HFF-Myc (cell line): ENCODE measurements at regions not wholly inside any gene's neighbourhood (a gene's known extent, or its start where the extent isn't known, plus 50 kb on each side); places are given as distances from the start of the nearest gene placed in this dataset.

Experiments used
- DNase-seq: peaks from one replicate; pipeline ENCODE4 v3.0.0-alpha.2; 2011; ENCODE audit warnings: low read depth; ENCODE audit errors: extremely low read depth
- H3K4me3 ChIP-seq: replicated peaks from 2 replicates; pipeline ENCODE4 v1.5.1; 2011; ENCODE audit warnings: low read depth, mild to moderate bottlenecking, control low read depth, low read length
- TF ChIP-seq, protein P1 (sequence below): IDR thresholded peaks from 2 replicates; pipeline ENCODE4 v1.5.1; 2012; ENCODE audit warnings: mild to moderate bottlenecking, low read depth, low read length, control low read depth; ENCODE audit errors: missing control alignments

DNA sequence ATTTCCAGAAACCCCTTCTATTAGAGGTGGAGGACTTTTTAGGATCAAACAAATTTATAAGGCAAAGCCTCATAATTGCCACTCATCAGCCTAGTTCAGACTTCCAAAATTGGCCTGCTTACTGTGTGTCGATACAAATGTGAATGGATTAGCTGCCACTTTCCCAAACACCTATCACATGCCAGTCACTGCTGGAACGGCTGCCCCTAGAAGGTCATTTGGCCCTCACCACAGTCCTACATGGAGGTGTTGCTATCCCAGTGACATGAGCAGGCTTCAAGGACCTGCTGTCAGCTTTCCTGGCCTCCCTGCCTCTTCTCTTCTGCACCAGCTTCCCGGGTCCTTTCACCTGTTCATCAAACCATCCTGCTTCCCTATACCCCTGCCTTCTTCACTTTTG lies 279.2 kb upstream of the SKOR2 start:
- TF ChIP-seq, protein P1, sequence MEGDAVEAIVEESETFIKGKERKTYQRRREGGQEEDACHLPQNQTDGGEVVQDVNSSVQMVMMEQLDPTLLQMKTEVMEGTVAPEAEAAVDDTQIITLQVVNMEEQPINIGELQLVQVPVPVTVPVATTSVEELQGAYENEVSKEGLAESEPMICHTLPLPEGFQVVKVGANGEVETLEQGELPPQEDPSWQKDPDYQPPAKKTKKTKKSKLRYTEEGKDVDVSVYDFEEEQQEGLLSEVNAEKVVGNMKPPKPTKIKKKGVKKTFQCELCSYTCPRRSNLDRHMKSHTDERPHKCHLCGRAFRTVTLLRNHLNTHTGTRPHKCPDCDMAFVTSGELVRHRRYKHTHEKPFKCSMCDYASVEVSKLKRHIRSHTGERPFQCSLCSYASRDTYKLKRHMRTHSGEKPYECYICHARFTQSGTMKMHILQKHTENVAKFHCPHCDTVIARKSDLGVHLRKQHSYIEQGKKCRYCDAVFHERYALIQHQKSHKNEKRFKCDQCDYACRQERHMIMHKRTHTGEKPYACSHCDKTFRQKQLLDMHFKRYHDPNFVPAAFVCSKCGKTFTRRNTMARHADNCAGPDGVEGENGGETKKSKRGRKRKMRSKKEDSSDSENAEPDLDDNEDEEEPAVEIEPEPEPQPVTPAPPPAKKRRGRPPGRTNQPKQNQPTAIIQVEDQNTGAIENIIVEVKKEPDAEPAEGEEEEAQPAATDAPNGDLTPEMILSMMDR = no peak
- H3K4me3 ChIP-seq = no peak overlapping the region
- no peak for DNase-seq

GRCh38 chr18:47528343-47528742 lies 276.9 kb upstream of the SKOR2 start:
- TF ChIP-seq, protein P1 = no peak
- DNase-seq = no peak
- no peak overlapping the region for H3K4me3 ChIP-seq

- TF ChIP-seq, protein P1 = no peak
- DNase-seq = no peak
- H3K4me3 ChIP-seq = no peak overlapping the region
Observed at GRCh38 chr18:47526147-47526546, 274.7 kb upstream of the SKOR2 start.

DNA sequence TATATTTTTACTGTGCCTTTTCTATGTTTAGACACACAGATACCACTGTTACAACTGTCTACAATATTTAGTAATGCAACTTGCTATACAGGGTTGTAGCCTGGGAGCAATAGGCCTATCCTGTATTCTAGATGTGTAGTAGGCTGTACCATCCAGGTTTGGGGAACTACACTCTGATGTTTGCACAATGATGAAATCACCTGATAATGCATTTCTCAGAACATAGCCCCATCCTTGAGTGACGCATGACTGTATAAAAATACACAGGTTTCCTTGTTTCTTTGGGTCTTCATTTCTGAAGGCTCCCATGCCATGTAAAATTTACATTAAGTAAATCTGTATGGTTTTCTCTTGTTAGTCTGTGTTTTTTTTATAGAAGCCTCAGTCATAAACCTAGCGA lies 270.9 kb upstream of the SKOR2 start:
- TF ChIP-seq, protein P1 = no peak
- DNase-seq = no peak
- no peak overlapping the region for H3K4me3 ChIP-seq

DNA sequence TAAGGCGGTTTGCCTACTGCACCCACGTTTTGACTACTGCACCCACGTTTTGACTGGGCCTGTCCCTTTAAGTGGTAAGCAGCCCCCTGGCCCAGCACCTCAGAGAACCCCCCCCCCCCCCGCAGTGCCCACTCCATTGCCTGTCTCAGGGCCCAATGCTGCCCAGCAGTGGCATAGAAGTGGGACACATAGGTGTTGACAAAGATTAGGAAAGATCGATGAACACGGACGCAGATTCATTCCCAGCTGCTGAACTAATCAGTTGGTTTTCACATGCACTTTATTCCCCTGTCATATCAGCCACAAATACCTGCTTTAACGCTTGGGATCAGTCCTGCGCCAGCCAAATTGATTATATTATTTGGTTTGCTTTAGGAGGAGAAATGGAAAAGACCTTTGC lies 268.8 kb upstream of the SKOR2 start:
- H3K4me3 ChIP-seq = no peak overlapping the region
- TF ChIP-seq, protein P1 = no peak
- no peak for DNase-seq

DNA sequence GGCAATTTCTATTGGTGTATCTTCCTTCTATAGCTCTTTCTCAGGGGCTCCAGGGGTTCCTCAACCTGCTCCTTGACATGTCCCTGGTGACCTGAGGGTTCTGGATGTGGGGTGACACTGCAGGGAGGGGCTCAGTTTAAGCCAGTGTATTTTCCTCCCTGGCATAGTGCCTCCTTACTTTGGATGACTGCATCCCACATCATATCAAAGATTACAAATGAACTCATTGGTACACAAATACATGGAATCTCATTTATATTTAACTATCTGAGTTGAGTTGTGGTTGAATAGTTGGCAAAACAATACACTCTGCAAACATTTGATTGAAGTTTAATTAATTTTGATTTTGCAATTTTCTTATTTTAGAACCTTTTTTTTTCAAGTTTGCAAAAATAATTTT lies 268.2 kb upstream of the SKOR2 start:
- no peak overlapping the region for H3K4me3 ChIP-seq
- TF ChIP-seq, protein P1 = no peak
- no peak for DNase-seq

DNA sequence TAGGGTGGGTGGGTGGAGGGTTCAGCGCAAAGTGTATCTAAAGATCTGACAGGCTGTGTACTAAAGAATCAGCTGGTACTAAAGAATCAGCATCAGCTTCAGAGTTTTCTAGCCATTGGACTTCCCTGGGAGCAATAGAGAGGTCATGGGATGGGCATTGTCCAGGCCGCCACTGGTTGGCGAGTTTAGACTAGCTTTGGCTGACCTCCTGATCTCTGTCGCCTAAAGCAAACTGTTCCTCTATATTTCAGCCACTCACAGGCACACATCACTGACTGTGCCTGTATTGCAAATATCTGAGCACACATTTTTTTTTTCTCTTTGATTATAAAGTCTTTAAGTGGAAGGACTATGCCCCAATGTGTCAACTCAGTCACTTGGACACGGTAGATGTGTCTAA lies 267.8 kb upstream of the SKOR2 start:
- DNase-seq = no peak
- no peak overlapping the region for H3K4me3 ChIP-seq
- TF ChIP-seq, protein P1 = no peak
